HL-60/S4 (cell line): ENCODE measurements at regions not wholly inside any gene's neighbourhood (a gene's known extent, or its start where the extent isn't known, plus 50 kb on each side); places are given as distances from the start of the nearest gene placed in this dataset.

Source experiments
- in situ Hi-C: fragments of 300-500 bp; cut with MboI; formaldehyde crosslinking; loops from 2 replicates; pipeline ENCODE4 v1.14.3; 2022; ENCODE audit warnings: low sequenced_read_pairs

DNA sequence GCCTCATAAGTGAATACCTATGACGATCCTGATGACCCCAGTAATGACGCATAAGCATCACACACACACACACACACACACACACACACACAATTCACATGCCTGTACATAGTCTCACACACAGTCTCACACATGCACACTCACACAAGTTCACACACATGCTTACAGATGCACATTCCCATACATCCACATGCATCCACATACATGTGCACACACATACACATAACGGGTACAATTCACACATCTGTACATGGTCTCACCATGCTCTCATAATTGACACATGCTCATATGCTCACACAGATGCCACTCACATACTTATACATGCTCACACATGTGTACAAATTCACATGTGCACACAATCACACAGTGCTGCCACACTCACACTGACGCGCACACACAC is 105.7 kb upstream of the VSTM2B start:
- in situ Hi-C loops: no loop called here

DNA sequence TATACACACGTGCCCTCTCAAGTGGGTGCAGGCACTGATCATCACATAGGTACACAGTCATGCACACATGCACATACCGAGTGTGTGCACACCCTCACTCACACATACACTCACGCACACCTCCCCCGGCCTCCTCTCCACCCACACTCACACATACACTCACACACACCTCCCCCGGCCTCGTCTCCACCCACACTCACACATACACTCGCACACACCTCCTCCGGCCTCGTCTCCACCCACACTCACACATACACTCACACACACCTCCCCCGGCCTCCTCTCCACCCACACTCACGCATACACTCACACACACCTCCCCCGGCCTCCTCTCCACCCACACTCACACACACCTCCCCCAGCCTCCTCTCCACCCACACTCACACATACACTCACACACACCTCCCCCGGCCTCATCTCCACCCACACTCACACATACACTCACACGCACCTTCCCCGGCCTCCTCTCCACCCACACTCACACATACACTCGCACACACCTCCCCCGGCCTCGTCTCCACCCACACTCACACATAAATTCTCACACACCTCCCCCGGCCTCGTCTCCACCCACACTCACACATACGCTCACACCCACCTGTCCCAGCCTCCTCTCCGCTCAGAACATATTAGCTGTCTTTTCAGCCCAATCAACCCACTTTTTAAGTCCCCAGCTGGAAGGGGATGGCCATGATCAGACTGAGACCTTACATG is 105.2 kb upstream of the VSTM2B start:
- in situ Hi-C loops: no loop called here

DNA sequence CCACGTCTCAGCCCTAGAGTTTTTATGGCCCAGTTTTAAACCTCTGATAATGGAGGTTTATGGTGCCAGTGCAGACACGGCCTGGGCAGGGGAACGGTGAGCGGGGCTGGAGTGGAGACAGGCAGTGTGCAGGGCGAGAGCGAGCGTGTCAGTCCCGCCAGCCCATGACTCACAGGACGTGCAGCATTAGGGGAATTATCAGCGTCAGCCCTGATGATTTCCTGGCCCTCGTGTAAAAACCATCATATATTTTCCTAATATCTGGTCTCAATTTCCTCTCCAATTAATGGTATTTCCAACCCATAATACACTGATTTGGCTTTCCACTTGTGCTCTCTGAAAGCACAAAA is 104.6 kb upstream of the VSTM2B start:
- in situ Hi-C loops: no loop called here

DNA sequence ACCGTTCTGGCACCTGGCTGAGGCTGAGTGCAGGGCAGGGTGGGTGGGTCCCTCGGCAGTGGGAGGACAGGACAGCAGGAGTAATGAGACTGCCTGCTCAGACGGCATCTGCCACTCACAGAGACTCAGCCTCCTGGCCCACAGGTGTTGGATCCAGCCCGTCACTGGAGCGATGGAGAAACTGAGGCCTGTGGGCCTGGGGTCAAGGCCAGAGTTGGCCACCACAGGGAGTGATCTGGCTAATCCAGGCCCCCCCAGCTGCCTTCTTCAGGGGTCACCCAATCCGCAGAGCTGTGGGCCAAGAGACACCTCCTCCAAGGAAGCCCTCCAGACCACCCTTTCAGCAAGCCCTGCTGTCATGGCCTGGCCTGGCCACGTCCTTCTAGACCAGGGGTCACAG is 103.7 kb upstream of the VSTM2B start:
- in situ Hi-C loops: no loop called here

DNA sequence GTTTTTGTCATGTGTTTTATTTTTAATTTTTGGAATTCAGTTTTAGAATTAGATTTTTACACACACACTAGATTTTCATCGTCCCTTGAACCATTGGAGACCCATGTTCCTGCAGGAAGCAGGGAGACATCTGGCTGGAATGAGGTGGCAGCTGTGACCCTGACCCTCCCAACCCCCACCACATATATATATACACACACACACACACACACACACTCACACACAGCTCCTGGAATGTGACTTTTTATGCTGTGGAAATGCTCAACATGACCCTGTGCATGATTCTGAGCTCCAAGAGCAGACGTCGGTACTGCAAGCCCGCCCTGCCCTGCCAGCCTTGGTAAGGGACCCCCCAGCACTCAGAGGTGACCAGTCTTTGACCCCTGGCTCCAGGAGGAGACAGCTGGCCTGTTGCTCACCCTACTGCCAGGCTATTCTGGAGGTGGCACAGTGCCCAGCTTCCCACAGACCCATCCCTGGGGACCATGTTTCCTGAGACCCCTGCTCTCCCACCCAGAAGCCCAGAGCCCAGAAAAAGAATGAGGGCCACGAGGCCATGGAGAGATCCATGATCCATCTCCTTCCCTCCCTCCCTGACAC is 103.2 kb upstream of the VSTM2B start:
- in situ Hi-C loops: no loop called here

DNA sequence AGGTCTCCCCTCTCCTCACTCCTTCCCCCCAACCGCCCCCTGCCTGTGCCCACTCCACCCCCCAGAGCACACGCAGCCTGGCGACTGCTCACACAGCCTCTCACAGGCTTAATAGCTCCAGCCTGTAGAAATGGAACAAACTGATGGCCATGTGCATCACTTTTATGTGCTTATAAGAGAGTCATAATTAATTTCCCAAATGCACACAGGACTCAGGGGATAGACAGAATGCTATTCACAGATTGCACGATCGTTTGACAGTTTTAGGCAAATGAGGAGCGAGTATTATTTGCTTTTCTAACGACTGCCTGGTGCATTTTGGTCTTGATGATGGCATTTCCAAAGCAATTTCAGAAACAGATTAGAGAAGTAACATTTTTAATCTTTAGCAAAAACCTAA is 97.7 kb upstream of the VSTM2B start:
- in situ Hi-C loops: no loop called here

DNA sequence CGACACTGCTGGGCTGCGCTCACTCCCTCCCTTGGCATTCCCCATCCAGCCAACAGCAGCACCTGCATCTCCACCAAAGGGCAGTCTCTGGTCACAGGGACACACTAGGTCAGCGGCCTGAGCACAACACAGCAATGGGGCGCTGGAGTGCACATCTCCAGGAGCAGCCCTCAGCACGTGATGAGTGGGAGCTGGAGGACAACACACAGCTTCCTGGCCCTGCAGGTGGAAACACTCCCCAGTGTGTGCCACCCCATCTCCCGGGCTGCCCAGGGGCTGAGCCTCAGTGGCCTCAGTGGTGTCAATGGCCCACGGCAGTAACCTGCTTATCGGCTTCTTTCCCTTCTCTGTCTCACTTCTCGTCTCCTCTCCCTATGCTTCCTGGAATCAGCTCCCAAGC is 96.8 kb upstream of the VSTM2B start:
- in situ Hi-C loops: no loop called here

DNA sequence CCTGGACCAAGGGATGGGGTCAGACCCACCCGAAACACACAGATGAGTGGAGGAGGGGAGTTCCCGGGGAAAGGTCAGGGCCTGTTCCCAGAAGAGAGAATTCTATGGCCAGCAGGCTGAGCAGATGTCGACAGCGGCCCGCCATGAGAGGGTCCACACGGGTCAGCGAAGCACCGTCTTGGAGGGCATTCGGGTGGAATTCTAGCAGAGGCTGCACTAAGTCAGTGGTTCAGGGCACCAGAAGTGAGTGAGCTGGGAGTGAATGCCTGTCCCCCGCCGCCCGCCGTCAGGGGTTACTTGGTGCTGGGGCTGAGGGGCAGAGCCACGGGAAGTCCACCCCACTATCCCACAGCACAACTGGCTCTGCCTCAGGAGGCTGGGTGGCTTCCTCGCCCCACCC is 96.2 kb upstream of the VSTM2B start:
- in situ Hi-C loops: no loop called here

DNA sequence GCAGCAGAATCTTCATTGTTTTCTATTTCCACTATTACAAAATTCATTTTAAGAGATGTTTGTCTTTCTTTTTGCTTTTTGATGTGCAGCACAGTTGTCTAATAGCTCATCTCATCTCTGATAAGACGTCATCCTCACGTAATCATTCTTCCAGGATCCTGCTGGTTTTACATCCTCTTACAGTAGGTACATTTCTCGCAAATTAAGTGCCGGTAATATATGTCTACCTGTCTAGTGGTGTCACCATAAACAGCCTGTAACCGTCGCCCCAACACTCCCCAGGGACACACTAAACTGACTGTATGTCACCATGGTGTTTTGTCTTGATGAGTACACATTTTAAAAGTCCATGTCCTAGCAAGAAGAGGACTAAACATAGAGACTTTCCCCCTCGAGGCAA is 94.5 kb upstream of the VSTM2B start:
- in situ Hi-C loops: no loop called here

DNA sequence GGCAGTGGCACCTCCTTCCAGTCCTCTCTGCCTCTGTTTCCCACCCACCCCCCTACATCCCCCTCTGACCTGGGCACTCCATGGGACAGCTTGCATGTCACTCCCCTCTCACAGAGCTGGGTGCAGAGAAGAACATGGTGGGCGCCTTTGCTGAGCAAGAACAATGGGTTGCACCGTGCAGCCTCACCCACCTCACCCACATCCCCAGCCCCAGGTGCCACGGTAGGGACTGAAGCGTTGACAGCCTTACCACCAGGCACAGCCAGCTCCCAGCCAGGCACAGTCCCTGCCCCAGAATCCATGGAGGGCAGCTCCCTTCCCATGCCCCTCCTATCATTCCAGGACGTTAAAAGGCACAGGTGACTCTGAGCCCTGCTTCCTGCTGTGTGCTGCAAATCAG is 93.1 kb upstream of the VSTM2B start:
- in situ Hi-C loops: no loop called here

DNA sequence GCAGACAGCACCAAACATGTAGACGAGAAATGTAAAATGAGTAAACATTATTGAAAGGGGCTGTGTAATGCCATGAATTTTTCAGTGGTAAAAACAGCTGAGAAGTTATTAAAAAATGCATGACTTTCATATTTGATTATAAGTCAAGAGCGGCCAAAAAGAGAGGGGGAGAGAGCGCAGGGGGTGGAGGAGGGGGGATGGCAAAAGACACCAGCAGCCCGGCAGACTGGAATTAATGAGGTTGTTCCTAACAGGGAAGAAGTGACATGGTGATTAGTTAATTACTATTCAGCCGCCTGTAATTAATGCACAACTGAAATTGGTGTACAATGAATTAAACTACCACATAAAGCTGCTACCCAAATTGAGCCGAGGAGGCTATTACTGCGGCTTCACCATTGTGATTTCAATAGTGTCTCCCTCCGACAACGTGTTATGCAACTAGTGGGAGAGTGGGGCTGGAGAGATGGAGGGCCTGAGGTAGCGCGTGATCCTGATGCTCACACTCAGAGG is 89.1 kb upstream of the VSTM2B start:
- in situ Hi-C loops: no loop called here

DNA sequence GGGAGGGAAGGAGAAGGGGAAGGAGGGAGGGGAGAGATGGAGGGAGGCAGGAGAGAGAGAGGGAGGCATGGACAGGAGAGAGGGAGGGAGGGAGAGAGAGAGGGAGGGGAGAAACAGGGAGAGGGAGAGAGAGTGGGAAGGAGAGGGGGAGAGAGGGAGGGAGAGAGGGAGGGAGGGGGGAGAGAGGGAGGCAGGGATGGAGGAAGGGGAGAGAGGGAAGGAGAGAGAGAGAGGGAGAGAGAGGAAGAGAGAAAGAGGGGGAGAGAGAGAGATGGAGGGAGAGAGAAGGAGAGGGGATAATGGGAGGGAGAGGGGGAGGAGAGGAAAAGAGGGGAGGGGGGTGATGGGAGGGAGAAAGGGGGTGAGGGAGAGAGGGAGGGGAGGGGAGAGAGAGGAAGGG is 86.8 kb upstream of the VSTM2B start:
- in situ Hi-C loops: no loop called here

DNA sequence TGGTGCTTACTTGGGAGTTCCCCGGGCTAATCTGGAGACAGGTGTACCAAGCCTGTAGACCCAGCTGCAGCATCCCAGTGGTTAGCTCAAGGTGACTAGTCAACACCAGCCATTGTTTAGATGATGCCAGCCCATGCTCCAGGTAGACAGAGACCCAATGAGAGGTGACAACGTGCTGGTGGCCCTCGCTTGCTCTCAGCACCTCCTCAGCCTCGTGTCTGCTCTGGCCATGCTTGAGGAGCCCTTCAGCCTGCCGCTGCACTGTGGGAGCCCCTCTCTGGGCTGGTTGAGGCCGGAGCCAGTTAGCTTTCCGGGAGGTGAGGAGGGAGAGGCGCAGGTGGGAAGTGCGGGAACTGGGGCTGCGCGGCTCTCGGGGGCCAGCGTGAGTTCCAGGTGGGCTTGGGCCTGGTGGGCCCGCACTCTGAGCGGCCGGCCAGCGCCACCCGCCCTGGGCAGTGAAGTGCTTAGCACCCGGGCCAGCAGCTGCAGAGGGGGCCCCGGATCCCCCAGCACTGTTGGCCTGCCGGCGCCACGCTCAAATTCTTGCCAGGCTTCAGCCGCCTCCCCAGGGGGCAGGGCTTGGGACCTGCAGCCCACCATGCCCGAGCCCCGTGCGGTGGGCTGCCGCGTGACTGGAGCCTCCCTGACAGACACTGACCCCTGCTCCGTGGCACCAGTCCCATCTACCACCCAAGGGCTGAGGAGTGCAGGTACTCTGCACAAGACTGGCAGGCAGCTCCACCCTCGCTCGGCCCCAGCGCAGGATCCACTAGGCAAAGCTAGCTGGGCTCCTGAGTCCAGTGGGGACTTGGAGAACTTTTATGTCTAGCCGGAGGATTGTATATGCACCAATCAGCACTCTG is 85.9 kb upstream of the VSTM2B start:
- in situ Hi-C loops: no loop called here

DNA sequence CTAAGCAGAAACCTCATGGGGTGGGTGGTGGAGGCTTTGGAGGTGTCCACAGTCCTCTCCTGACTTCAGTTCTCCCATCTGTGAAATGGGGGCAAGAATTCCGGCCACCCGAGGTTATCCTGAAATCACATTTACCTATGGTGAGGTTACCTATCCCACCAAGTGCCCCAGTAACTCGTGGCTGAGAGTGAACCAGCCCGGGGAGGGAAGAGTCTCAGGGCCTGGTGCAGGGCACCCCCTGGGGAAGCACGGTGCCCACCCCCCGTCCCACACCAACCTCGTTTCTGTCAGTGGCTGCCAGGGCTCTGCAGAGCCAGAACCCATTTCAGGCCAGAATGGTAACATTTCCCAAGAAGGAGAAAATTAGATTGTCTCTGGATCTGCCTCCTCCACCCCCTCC is 83.7 kb upstream of the VSTM2B start:
- in situ Hi-C loops: no loop called here

DNA sequence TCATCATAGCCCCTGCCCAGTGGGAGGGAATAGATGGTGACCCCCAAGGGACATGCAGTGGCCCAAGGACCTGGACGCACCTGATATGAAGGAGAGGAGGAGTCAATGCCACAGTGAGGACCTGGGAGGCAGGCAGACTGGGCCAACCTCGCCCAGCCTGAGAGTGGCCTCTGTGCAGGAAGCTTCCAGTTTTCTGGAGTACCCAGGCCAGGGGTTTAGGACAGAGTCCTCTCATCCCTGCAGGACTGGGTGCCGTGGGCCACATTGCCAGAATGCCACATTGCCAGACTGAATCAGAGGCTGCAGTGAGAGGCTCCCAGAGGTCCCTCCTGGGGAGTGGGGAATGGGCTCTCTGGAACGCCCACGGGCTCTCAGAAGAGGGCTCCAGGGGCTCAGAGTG is 82.9 kb upstream of the VSTM2B start:
- in situ Hi-C loops: no loop called here

DNA sequence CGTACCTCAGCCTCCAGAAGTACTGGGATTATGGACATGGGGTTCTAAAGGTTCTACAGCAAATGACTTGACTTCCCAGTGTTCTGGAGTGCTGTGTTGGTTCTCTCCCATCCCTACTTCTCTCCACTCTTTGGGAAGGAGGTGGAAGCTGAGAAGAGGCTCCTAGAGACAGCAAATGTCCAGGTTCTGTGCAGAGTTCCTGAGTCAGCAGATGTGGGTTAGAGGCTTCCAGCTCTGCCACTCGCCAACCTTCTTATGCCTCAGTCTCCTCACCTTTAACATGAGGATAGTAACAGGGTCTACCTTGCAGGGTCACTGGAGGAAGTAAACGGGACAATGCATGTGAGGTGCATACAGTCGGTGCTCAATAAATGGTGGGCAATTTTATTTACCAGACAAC is 80.5 kb upstream of the VSTM2B start:
- in situ Hi-C loops: no loop called here

DNA sequence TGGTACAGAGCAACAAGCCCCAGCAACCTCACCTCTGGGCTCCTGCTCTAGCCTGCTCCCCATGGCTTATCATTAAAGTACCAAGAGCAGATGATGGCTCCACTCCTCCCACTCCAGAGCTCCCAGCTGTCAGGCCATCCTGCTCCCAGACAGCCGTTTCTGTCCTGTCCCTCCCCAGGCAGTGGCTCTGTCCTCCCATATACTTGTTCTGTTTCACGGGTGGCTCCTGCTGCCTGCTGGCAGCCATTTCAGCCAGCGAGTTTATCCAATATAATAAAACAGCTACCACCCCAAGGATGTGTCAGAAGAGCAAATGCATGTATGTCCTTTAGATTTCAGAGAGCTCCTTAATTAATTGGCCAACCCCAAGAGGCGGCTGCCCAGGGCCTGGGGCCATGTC is 79.4 kb upstream of the VSTM2B start:
- in situ Hi-C loops: no loop called here

DNA sequence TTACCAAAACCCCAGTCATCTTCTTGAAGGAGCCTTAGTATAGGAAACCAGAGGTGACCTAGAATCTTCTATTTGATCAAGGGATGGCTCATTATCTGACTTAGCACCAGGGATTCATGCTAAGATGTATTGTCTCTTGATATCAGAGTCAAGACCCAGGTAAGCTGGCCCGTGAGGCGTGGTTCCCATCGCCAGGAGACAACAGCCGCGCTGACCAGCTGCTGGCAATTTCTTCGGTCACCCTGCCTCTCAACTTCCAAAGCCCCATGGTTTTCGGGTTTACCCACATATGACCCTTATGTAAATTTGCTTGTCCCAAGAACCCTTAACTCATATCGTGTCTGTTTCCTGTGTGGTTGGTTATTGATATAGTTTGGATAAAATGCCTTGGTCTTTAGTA is 77.7 kb upstream of the VSTM2B start:
- in situ Hi-C loops: no loop called here

DNA sequence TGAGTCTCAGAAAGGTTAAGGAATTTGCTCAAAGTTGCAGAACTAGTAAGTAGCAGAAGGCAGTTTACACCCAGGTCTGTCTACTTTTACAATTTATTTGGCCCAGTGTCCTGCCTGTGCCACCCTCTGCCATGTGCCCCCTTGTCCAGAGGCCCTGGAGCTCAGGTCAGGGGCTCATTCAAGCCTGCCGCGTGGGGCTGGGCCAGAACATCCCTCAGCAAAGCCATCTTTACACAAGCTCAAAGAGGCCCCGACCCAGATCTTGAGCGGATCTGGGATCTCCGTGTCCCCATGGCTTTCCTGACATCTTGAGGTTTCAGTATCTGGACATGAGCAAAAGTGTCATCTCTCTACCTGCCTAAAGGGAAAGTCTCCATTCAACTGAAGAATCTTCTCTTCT is 76.4 kb upstream of the VSTM2B start:
- in situ Hi-C loops: no loop called here

DNA sequence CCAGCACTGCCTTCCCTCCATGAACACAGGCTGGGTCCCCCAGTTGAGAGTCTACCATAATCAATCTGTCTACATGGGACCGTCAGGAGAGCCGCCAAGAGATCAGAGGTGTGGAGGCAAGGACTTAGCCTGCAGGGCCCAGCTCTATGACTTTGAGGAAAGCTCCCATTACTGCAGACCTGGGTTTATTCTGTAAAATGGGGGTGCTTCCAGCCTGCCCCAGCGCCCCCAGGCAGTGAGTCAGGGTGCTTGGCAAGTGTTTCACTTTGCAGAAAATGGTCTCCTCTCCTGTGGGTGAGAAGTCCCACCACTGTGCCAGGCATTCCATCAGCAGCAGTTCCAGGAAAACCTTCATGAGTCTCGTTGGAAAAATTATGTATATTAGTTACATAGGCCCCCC is 75.5 kb upstream of the VSTM2B start:
- in situ Hi-C loops: no loop called here

DNA sequence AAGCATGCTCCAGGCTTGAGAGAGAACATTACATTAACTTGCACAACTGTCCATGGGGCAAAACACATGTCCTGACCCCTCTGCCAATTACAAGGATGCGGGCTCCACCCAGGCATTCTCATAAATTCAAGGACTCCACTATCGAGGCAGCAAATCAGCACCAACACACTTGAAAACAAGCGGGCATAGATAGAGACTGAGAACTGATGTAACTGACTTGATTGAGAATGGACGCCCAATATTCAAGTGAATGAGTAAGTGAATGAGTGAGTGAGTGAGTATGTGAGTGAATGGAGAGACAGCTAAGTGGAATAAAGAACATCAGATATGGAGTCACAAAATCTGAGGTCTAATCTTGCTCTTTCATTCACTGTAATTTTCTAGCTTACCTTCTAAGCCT is 75.0 kb upstream of the VSTM2B start:
- in situ Hi-C loops: no loop called here

DNA sequence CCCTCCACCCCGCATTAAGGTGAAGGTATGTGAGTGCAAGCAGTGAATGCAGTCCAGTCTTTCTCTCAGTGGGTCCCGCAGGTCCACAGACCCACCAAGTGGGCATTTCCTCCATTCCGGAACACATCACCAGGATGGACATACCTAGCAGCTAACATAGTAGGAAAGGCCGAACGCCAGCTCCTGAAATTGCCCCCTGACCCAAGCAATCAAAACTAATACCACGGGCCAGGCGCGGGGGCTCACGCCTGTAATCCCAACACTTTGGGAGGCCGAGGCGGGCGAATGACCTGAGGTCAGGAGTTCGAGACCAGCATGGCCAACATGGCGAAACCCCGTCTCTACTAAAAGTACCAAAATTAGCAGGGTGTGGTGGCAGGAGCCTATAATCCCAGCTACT is 71.7 kb upstream of the VSTM2B start:
- in situ Hi-C loops: no loop called here
